ENCODE measurements at regions not wholly inside any gene's neighbourhood (a gene's known extent, or its start where the extent isn't known, plus 50 kb on each side); places are given as distances from the start of the nearest gene placed in this dataset.

- peak; percentile 38 for TF ChIP-seq CTCF (IDR thresholded peaks at IDR 0.05; ENCODE audit: control insufficient read depth, extremely low read depth, insufficient read depth)
- no peak overlapping the region for H3K4me3 ChIP-seq (ENCODE audit: low read depth, low read length)
- DNase-seq (ENCODE audit: low read depth), result no peak
Measured at GRCh38 chr14:97273540-97273939, 476.4 kb downstream of the VRK1 start.

GRCh38 chr14:97274626-97275025 is 477.4 kb downstream of the VRK1 start:
- no peak for TF ChIP-seq CTCF (IDR thresholded peaks at IDR 0.05; ENCODE audit: control insufficient read depth, extremely low read depth, insufficient read depth)
- no peak for DNase-seq (ENCODE audit: low read depth)
- no peak overlapping the region for H3K4me3 ChIP-seq (ENCODE audit: low read depth, low read length)

GRCh38 chr14:97275276-97275675 is 478.1 kb downstream of the VRK1 start:
- H3K4me3 ChIP-seq (ENCODE audit: low read depth, low read length), result no peak overlapping the region
- no peak for DNase-seq (ENCODE audit: low read depth)
- no peak for TF ChIP-seq CTCF (IDR thresholded peaks at IDR 0.05; ENCODE audit: control insufficient read depth, extremely low read depth, insufficient read depth)

GRCh38 chr14:97276573-97276972 is 479.4 kb downstream of the VRK1 start:
- TF ChIP-seq CTCF (IDR thresholded peaks at IDR 0.05; ENCODE audit: control insufficient read depth, extremely low read depth, insufficient read depth), result no peak
- no peak overlapping the region for H3K4me3 ChIP-seq (ENCODE audit: low read depth, low read length)
- DNase-seq (ENCODE audit: low read depth), result no peak

GRCh38 chr14:97277711-97278110 is 480.5 kb downstream of the VRK1 start:
- no peak overlapping the region for H3K4me3 ChIP-seq (ENCODE audit: low read depth, low read length)
- DNase-seq (ENCODE audit: low read depth), result no peak
- TF ChIP-seq CTCF (IDR thresholded peaks at IDR 0.05; ENCODE audit: control insufficient read depth, extremely low read depth, insufficient read depth), result no peak

- TF ChIP-seq CTCF (IDR thresholded peaks at IDR 0.05; ENCODE audit: control insufficient read depth, extremely low read depth, insufficient read depth), result no peak
- DNase-seq (ENCODE audit: low read depth), result no peak
- no peak overlapping the region for H3K4me3 ChIP-seq (ENCODE audit: low read depth, low read length)
Measured at GRCh38 chr14:97280526-97280925, 483.3 kb downstream of the VRK1 start.

- DNase-seq (ENCODE audit: low read depth), result no peak
- no peak overlapping the region for H3K4me3 ChIP-seq (ENCODE audit: low read depth, low read length)
- no peak for TF ChIP-seq CTCF (IDR thresholded peaks at IDR 0.05; ENCODE audit: control insufficient read depth, extremely low read depth, insufficient read depth)
Measured at GRCh38 chr14:97281741-97282140, 484.6 kb downstream of the VRK1 start.

Measured in LNCaP clone FGC (cell line).